GM19351 (cell line): ENCODE measurements at regions not wholly inside any gene's neighbourhood (a gene's known extent, or its start where the extent isn't known, plus 50 kb on each side); places are given as distances from the start of the nearest gene placed in this dataset.

Source experiments
- ATAC-seq: cut with Tn5 transposase; IDR thresholded peaks from one replicate; pipeline ENCODE4 v1.9.1; 2021; ENCODE audit warnings: mild to moderate bottlenecking, moderate library complexity; ENCODE audit not compliant: unreplicated experiment

GRCh38 chr5:56520986-56521730 is 288.0 kb upstream of the ANKRD55 start:
- no peak for ATAC-seq

- ATAC-seq = no peak
These were observed 285.7 kb upstream of the ANKRD55 start for GRCh38 chr5:56518820-56519219.

GRCh38 chr5:56517011-56517416 is 283.9 kb upstream of the ANKRD55 start:
- ATAC-seq = no peak

GRCh38 chr5:56516441-56516840 is 283.3 kb upstream of the ANKRD55 start:
- no peak for ATAC-seq

GRCh38 chr5:56516035-56516434 is 282.9 kb upstream of the ANKRD55 start:
- no peak for ATAC-seq

GRCh38 chr5:56515011-56515410 is 281.9 kb upstream of the ANKRD55 start:
- no peak for ATAC-seq

- no peak for ATAC-seq
These were observed 281.1 kb upstream of the ANKRD55 start for GRCh38 chr5:56514245-56514644.

- ATAC-seq = no peak
These were observed 280.0 kb upstream of the ANKRD55 start for GRCh38 chr5:56513141-56513540.

- no peak for ATAC-seq
These were observed 279.3 kb upstream of the ANKRD55 start for GRCh38 chr5:56512313-56512996.

- ATAC-seq = no peak
These were observed 278.3 kb upstream of the ANKRD55 start for GRCh38 chr5:56511326-56511841.

- no peak for ATAC-seq
These were observed 275.1 kb upstream of the ANKRD55 start for GRCh38 chr5:56508249-56508648.

GRCh38 chr5:56507351-56507930 is 274.3 kb upstream of the ANKRD55 start:
- no peak for ATAC-seq

GRCh38 chr5:56506211-56506965 is 273.3 kb upstream of the ANKRD55 start:
- no peak for ATAC-seq

- ATAC-seq = no peak
These were observed 270.8 kb upstream of the ANKRD55 start for GRCh38 chr5:56503929-56504328.

GRCh38 chr5:56501781-56502557 is 268.8 kb upstream of the ANKRD55 start:
- no peak for ATAC-seq

- ATAC-seq = no peak
These were observed 266.8 kb upstream of the ANKRD55 start for GRCh38 chr5:56499901-56500300.

- ATAC-seq = no peak
These were observed 266.4 kb upstream of the ANKRD55 start for GRCh38 chr5:56499491-56499890.

GRCh38 chr5:56498759-56499395 is 265.7 kb upstream of the ANKRD55 start:
- no peak for ATAC-seq

- no peak for ATAC-seq
These were observed 263.5 kb upstream of the ANKRD55 start for GRCh38 chr5:56496581-56497063.

GRCh38 chr5:56494300-56494731 is 261.2 kb upstream of the ANKRD55 start:
- no peak for ATAC-seq
